Myocyte (in vitro differentiated cells): ENCODE measurements at regions not wholly inside any gene's neighbourhood (a gene's known extent, or its start where the extent isn't known, plus 50 kb on each side); places are given as distances from the start of the nearest gene placed in this dataset.
"Not testable (repeated sequence)": the region's sequence is repeated elsewhere in the genome, so short reads cannot be mapped to it uniquely, and the experiment has no call there.

Experiments
- DNase-seq: peaks from one replicate; pipeline ENCODE4 v3.0.0-alpha.2; 2012; ENCODE audit warnings: low read depth

DNA sequence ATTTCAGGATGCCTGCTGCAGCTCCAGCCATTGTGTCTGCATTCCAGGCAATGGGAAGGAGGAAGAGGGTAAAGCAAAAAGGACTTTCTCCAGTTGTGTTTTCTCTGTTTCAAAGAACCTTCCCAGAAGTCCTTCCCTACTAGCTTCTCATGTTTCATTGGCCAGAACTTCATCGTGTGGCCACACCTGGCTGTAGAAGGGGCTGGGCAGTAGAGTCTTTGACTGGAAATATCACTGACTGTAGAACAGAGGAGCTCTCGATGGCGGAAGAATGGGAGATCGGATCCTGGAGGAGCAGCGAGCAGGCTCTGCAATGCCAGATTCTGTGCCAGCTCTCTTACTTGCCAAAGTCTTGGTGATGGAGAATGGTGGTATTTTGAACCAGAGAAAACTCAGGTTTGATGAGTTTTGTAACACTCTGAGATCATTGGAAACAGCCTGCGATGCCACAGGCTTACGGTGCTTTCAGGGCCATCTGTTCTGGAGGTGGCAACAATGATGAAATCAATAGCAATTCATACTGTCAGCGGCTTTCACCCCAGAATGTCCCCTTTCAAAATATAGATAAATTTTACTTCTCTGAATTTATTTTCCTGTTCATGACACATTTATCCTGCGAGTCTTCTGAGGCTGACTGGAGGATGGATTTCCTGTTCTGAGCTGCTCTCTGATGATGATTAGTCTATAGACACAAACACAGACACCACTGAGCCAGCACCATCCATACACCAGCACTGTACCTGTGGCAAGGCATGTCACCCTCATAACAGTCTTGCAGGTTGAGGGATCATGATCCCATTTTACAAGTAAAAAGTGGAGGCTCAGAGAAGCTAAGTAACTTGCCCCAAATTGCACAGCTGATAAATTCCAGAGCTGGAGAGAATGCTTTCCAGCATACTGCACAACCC is 204.2 kb downstream of the EMX2 start:
- DNase-seq: no peak

DNA sequence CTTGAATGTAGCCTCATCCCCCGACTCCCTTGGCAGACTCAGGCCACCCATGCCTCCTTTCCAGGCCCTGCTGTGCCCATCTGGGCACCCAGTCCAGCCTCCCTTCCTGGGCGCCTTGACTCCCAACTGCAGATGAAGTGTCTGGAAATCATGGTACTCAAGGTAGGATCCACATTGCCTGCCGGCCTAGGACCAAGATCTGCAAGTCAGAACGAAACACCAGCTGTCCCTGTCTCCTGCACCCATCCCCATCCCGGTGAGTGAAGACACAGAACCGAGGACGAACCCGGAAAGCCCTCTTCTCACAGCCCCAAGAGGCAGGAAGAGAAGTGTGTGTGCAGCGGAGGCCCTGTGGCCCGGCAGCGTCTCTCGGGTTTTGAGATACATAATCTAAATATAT is 205.1 kb downstream of the EMX2 start:
- DNase-seq: no peak

GRCh38 chr10:117748058-117748457 is 205.5 kb downstream of the EMX2 start:
- no peak for DNase-seq

GRCh38 chr10:117750616-117751015 is 208.1 kb downstream of the EMX2 start:
- no peak for DNase-seq

DNA sequence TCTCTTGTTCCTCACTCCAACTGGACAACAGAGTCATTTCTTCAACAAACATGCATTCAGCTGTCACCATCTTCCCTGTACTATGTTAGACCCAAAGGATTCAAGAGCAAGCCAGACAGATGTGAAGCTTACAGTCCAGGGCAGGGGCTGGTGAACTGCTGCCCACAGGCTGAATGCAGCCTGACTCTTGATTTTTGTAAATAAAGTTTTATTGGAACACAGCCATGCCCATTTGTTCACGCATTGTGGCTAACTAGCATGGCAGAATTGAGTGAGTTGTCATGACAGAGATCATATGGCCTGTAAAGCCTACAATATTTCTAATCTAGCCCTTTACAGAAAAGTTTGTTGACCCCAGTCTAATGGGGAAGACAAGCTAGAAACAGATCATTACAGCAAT is 208.7 kb downstream of the EMX2 start:
- DNase-seq: no peak

DNA sequence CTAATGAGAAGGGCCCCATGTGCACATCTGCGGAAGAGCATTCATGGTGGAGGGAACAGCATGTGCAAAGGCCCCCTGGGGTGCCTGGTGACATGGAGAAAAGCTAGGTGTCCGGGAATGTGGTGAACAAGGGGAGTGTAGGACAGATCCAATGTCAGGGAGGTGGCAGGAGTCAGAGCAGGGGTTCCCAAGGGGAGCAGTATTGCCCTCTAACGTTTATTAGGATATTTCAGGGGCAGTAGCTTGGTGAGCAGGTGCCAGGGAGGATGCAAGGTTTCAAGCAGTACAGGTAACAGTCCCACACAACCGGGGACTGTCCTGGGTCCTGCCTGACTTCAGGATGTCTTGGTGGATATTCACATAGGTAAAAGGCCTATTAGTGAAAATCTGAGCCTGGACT is 209.6 kb downstream of the EMX2 start:
- DNase-seq: no peak

- DNase-seq: no peak
These were observed 212.5 kb downstream of the EMX2 start for GRCh38 chr10:117754770-117755658.

DNA sequence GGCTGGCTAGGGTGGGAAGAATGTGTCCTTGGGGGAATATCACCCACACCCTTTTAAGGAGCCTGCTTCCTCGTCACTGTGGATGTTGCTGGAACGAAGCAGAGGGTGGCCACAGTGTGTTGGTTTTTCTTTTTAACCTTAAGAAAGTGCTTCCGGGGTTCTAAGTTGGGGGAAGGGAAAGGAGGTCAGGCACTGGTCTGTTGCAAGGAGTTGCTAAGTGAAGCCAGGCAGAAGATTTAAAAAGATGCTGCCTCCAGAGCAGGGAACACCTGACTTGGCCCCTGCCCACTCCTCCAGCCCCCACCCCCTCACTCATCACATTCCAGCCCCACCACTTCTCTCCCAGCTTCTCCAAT is 213.1 kb downstream of the EMX2 start:
- no peak for DNase-seq

- DNase-seq: peak; percentile 16
These were observed 214.7 kb downstream of the EMX2 start for GRCh38 chr10:117757086-117757720.

- no peak for DNase-seq
These were observed 216.7 kb downstream of the EMX2 start for GRCh38 chr10:117759266-117759665.

- no peak for DNase-seq
These were observed 219.1 kb downstream of the EMX2 start for GRCh38 chr10:117761695-117762094.

DNA sequence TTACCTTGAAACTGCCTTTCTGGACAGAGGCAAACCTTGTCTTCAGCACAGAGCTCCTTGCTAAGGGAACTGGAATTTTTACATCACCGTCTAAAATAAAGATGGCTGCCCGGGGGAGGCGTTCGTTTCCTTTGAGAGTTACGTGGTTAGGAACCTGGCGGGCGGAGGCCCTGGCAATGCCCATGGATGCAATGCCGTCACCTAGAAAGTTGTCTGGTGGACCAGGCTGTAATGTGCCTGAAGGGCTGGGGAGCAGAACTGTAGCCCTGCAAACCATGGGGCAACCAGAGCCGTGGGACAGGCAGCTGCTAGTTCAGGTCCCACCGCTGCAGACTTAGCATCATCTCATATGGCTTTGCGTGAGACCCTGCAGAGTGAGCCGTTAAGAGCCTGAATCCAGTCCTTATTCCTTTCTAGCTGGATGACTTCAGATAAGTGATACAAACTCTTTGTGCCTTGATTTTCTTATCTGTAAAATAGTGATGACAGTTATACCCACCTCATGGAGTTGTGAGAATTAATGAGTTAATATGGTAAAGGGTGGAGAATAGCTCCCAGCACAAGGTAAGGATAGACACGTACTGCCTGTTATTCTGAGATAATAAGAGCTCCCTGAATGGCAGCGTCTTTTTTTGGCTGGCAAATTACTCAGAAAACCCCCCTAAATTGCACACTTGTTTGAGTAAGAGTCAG is 219.7 kb downstream of the EMX2 start:
- DNase-seq: no peak

DNA sequence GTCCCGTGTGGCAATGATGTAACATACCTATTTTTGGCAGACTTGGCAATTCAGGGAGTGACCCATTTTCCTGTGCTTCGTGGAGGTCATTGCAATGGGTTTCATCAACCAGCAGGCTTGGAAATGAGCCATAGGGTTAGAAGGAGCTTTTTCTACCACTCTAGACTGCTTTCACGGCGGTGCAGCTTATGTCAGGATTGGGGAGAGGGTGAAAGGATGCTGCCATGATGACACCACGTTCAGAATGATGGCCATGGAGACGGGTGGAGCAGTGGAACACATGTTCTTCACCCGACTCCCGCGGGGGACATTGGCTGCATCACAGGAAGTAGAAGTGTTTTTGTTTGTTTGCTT is 220.2 kb downstream of the EMX2 start:
- DNase-seq: no peak

GRCh38 chr10:117763528-117763927 is 221.0 kb downstream of the EMX2 start:
- DNase-seq: no peak

DNA sequence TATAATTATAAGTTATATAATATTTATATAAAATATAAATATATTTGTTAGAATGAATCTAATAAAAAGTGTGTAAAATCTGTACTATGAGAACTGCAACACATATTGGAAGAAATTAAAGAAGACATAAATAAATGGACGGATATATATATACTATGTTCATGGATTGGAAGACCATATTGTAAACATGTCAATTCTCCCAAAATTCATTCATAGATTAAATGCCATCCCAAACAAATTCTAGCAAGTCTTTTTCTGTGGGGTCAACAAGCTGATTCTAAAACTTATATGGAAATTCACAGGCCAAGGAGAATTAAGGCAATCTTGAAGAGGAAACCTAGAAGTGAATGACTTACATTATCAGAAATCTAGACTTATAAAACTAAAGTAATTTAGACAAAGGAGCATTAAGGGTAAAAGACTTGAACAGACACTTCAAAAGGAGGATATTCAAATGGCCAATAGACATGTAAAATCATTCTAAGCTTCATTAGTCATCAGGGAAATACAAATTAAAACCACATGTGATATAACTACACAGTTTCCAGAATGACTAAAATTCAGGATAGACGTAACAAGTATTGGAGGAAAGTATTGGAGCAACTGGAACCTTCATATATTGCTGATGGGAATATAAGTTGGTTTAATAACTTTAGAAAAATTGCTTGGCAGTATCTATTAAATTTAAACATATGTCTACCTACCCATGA is 225.9 kb downstream of the EMX2 start:
- no peak for DNase-seq

GRCh38 chr10:117775526-117775925 is 233.0 kb downstream of the EMX2 start:
- DNase-seq: no peak

GRCh38 chr10:117777222-117777621 is 234.7 kb downstream of the EMX2 start:
- DNase-seq: not testable (repeated sequence)

GRCh38 chr10:117778241-117778640 is 235.7 kb downstream of the EMX2 start:
- DNase-seq: no peak

GRCh38 chr10:117780411-117780810 is 237.9 kb downstream of the EMX2 start:
- DNase-seq: no peak

DNA sequence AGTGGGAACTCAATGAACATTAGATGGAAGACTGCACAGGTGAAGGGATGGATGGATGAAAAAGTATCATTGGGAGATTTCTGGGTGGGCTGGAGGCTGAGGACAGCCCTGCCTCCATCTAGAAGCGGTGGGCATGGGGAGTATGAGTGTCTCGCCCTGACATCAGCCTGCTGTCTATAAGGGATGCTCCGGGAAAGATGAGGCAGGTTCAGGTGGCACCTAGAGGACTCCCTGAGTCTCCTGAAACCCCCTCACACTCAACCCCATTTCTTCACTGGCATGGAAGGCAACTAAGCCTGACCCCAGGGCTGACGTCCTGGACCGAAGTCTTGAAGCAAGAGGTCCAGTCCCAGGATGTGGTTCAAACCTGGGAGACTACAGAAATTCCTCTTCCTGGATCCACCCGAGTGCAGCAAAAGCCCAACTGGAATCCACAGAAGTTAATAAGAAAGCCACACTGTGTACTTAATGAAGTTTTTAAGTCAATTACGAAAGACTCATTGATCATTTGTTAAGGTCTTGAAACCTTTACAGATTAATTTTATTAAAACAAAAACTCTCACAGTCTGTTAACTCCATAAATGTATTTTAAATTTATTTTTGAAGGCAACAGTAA is 238.8 kb downstream of the EMX2 start:
- DNase-seq: no peak
